SKM-1 treated with dmso at 0.1 percent for 144 hours (cell line): ENCODE measurements at regions not wholly inside any gene's neighbourhood (a gene's known extent, or its start where the extent isn't known, plus 50 kb on each side); places are given as distances from the start of the nearest gene placed in this dataset.
A peak's percentile ranks its signal among the peaks of the same experiment; 100 is the strongest.
"Not testable (repeated sequence)": the region's sequence is repeated elsewhere in the genome, so short reads cannot be mapped to it uniquely, and the experiment has no call there.

ENCODE experiments used
- DNase-seq: peaks from one replicate; lab custom pipeline; 2025; ENCODE audit not compliant: unreplicated experiment; lab: John Stamatoyannopoulos, UW

GRCh38 chrX:136975684-136976470 lies 57.9 kb downstream of the GPR101 start:
- no peak for DNase-seq

GRCh38 chrX:136967966-136968365 lies 65.8 kb downstream of the GPR101 start:
- DNase-seq: no peak

- DNase-seq: no peak
Measured at GRCh38 chrX:136963973-136964372, 69.8 kb downstream of the GPR101 start.

DNA sequence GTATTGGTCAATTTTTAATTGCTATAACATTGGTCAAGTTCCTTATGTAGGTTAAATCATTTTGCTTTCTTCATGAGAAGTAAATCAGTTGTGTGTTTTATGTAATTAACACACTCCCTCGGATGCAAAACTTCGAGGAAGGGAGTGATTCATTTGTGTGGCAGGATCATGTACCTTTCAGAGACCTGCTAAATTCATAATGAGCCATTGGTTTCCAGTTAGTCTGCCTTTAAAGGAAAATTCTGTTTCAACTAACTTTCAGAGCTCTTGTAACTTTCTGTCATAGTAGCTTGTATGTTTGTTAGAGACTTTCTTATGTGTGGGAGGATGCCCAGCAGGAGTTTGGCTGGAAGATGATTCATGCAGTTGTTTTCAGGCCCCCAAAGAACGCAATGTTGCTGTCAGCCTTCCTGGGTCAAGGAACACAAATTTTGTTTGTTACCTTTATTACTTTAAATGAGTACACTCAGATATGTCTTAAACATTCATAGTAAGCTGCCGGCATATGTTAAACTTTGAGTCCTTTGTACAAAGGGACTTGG lies 72.1 kb downstream of the GPR101 start:
- DNase-seq: no peak

- DNase-seq: peak; percentile 1
Measured at GRCh38 chrX:136954930-136955329, 74.4 kb upstream of the RBMX start.

DNA sequence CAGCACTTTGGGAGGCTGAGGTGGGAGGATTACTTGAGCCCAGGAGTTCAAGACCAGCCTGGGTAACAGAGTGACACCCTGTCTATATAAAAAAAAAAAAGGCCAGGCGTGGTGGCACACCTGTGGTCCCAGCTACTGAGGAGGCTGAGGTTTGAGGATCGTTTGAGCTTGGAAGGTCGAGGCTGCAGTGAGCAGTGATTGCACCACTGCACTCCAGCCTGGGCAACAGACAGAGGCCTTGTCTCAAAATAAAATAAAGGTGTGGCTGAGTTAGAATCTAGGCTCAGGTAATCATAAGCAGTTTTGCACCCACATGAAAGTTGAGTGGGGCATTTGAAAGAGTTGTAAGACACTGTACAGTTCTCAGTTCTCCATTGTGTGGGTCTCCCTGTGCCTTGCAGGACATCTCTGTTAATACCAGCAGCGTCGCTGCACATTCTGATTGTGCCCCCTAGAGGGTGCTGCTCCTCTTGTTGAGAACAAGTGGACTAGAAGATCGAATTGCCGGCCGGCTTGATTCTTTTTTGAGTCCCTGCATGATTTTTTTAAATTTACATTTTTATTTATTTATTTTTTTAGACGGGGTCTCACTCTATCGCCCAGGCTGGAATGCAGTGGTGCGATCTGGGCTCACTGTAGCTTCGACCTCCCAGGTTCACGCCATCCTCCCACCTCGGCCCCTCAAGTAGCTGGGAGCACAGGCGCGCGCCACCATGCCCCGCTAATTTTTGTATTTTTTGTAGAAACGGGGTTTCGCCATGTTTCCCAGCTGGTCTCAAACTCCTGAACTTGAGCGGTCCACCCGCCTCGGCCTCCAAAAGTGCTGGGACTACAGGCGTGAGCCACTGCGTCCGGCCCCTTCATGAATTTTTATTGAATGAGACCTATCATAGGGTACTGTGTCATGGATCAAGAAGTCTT lies 73.6 kb upstream of the RBMX start:
- peak; percentile 35 for DNase-seq

GRCh38 chrX:136950211-136950610 lies 69.7 kb upstream of the RBMX start:
- DNase-seq: no peak

- DNase-seq: no peak
Measured at GRCh38 chrX:136941396-136942337, 61.1 kb upstream of the RBMX start.

- no peak for DNase-seq
Measured at GRCh38 chrX:136936183-136936549, 55.6 kb upstream of the RBMX start.

GRCh38 chrX:136935533-136936182 lies 55.1 kb upstream of the RBMX start:
- DNase-seq: not testable (repeated sequence)

GRCh38 chrX:136934652-136935051 lies 54.1 kb upstream of the RBMX start:
- DNase-seq: not testable (repeated sequence)

DNA sequence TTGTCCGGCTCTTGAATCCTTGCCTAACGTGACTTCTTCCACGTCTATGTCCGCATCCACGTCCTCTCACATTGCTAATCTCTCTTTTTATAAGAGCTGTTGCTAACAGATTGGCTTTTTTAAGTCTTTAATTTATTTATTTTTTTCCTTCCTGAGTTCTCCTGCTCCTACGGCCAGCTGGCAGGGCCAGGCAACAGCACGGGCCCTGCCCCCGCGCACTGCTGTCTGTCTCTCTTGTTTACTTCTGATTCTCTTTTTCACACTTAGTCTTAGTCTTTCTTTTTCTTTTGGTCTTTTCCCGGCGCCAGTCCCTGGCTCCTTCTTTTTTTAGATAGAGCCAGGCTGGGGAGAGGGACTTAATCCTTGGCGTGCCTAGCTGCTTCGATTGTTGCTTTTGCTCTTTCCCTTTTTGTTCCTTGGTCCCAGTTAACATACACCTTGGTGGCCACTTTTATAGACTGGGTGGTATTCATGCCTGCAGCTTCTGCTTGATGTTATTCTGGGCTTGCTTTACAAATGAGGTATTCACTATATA lies 53.2 kb upstream of the RBMX start:
- no peak for DNase-seq

DNA sequence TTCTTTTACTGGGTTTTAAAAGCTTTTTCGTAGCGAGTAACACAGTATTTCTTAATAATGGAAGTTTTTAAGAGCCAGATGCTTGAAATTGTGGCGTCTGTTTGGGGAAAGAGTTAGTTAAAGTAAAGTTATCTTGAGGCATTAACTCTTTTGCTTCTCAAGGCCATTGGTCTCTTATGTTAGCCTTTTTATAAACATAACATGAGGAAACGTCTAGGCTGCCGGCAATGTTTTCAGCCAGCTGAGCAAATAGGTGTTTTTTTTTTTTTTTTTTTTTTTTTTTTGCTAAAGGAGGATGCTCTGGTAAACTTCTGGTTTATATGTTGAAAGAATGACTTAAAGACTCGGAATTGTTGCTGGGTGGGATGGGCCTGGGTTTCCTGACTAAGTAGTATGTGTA lies 51.1 kb upstream of the RBMX start:
- DNase-seq: no peak
